Neural progenitor cell (in vitro differentiated cells): ENCODE measurements at regions not wholly inside any gene's neighbourhood (a gene's known extent, or its start where the extent isn't known, plus 50 kb on each side); places are given as distances from the start of the nearest gene placed in this dataset.

Source experiments
- EZH2 ChIP-seq: fragments of 200-600 bp; sonication (generic); IDR thresholded peaks from 2 replicates; pipeline ENCODE4 v1.6.1; 2017; ENCODE audit warnings: antibody characterized with exemption, mild to moderate bottlenecking, moderate library complexity
- EZH2phosphoT487 ChIP-seq: fragments of 200-600 bp; sonication (generic); IDR thresholded peaks from 2 replicates; pipeline ENCODE4 v1.6.1; 2017; ENCODE audit warnings: antibody characterized with exemption
- TF ChIP-seq, protein P1 (sequence below): fragments of 200-600 bp; sonication (generic); IDR thresholded peaks from 2 replicates; pipeline ENCODE4 v1.5.1; 2017; ENCODE audit warnings: antibody characterized with exemption, mild to moderate bottlenecking

DNA sequence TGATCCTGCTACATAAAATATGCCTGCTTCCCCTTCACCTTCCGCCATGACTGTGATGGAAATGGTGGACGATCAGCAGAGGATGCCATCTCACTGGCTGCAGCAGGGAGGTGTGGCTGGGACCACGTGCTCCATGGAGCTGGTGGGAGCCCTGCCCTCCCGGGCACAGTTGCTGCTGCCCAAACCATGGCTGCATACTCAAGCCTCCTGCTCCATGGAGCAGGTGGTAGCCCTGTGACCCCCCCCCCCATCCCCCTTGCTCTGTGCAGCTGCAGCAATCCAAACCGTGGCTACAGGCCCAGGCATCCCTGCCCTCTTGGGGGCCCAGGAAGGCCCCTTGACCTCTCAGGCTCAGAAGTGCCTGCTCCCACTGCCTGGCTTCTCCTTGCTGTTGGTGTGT lies 597.5 kb upstream of the LMO3 start:
- TF ChIP-seq EZH2 (no peak), EZH2phosphoT487 (no peak)
- TF ChIP-seq, protein P1, sequence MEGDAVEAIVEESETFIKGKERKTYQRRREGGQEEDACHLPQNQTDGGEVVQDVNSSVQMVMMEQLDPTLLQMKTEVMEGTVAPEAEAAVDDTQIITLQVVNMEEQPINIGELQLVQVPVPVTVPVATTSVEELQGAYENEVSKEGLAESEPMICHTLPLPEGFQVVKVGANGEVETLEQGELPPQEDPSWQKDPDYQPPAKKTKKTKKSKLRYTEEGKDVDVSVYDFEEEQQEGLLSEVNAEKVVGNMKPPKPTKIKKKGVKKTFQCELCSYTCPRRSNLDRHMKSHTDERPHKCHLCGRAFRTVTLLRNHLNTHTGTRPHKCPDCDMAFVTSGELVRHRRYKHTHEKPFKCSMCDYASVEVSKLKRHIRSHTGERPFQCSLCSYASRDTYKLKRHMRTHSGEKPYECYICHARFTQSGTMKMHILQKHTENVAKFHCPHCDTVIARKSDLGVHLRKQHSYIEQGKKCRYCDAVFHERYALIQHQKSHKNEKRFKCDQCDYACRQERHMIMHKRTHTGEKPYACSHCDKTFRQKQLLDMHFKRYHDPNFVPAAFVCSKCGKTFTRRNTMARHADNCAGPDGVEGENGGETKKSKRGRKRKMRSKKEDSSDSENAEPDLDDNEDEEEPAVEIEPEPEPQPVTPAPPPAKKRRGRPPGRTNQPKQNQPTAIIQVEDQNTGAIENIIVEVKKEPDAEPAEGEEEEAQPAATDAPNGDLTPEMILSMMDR = no peak
